CD4-positive, alpha-beta T cell treated with Interleukin-17A for 4 hours (primary cell): ENCODE measurements at regions not wholly inside any gene's neighbourhood (a gene's known extent, or its start where the extent isn't known, plus 50 kb on each side); places are given as distances from the start of the nearest gene placed in this dataset.
"Not testable (repeated sequence)": the region's sequence is repeated elsewhere in the genome, so short reads cannot be mapped to it uniquely, and the experiment has no call there.

Source experiments
- DNase-seq: peaks from one replicate; pipeline ENCODE4 v3.0.0-alpha.2; 2020; ENCODE audit warnings: mixed read lengths

DNA sequence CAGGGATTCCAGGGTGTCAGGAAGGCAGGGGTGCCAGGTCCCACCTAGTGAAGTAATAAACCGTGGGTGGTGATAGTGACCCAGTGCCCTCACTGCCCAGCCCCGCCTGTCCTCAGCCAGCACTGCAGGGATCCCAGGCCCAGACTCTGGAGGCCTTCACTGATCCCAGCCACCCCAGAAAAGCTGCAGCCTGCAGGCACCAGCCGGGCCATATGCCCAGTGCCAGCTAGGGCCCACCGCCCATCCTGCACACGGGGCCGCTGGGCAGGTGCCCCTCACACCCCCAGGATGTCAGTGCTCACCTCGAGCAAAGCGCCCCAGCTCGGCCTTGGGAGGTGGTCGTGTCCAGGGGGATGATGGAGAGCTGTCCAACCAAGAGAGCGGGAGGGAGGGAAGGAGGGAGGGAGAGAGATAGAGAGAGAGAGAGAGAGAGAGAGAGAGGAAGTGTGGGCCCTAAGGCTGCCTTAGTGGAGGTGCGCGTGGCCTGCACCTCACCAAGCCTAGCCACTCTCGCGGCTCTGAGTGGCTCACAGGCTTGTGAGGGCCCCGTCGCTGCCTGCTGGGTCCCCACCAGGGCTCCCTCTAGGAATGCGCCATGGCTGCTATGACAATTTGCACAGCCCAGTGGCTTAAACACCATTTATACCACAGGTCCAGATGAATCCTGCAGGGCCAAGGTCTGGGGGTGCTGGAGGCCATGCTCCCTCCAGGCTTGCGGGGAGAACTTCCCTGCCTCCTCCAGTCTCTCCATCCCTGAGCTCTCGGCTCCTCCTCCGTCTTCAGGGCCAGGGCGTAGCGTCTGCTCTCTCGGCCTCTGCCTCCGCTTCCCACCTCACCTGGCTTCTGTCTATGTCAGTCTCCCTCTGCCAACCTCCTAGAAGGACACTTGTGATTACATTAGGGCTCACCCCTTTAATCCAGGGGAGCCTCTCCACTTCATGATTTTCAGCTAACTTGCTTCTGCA lies 401.0 kb downstream of the TMEM121 start:
- no peak for DNase-seq

GRCh38 chr14:105928171-105929111 lies 402.1 kb downstream of the TMEM121 start:
- DNase-seq: not testable (repeated sequence)

DNA sequence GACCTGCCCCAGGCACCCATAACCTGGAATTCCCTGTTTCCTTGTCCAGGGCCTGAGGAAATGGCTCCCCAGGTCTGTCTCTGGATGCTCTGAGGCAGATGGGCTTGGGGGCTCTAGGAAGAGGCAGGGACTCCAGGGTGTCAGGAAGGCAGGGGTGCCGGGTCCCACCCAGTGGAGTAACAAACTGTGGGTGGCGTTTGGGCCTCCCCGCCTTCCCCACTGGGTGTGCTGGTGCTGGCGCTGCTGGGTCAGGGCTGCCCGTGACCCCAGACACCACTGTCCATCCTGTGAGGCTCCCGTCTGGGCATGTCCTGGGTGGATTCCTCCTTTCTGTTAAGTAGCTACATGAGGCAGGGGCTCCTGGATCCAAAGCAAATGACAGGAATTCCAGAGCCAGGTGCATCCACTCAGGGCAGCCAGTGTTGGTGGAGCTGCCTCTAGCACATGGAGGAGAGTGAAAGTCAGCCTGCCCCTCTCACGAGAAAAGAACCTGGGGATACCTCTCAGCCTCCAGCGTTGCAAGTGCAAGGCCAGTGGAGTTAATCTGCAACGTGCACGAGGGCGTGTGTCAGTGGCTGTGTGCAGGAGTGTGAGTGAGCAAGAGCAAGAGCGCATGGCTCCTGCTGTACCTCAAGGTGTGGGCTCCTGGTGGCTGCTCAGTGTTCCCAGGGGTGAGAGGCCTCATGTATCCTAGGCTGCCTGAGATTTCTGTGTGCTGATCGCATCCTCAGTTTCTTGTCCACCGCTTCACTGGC lies 403.1 kb downstream of the TMEM121 start:
- no peak for DNase-seq

GRCh38 chr14:105930572-105930971 lies 404.2 kb downstream of the TMEM121 start:
- DNase-seq: no peak

DNA sequence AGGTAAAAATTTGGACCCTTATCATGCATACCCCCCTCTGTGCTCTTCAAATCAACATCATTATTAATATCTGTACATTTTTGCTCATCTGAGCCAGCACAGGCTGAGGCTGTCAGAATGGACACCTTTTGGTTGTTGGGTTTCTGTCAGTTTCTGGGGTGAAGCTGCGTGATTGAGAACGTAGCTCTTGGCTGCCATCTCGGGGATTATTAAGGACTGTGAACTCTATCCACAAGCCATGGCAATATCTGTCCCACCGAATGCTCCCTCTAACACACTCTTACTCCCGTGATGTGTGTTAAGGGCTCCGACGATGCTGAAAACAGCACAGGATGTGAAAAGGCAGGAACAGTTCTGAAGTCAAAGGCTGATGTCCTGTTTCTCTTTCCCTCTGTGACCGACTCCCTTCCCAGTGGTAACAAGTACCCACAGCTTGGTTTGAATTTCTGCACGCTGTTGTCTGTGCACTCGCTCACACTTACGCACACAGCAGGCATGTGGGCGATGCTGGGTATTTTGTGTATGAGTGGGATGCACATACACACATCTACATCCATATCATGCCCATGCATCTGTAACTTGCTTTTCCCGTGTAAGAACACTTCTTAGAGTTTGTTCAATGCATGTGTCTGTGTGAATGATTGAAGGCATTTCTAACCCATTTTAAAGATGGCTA lies 405.6 kb downstream of the TMEM121 start:
- no peak for DNase-seq

DNA sequence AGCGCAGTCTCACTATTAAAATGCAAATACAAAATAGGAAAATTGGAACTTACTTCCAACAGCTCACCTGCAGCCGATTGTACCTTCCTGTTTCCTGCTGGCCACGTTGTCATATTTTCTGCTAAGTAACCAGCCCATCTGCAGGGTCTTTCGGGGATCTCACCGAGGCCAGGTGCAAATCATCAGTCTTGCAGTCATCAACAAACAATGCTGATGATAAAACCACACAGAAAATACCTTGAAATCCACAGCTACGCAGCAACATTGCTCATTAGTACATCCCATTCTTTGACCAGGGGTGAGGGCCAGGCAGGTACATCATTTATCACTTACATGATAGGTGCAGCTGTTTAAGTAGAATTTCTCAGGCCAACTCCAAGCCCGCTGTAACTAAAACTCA lies 406.9 kb downstream of the TMEM121 start:
- no peak for DNase-seq

DNA sequence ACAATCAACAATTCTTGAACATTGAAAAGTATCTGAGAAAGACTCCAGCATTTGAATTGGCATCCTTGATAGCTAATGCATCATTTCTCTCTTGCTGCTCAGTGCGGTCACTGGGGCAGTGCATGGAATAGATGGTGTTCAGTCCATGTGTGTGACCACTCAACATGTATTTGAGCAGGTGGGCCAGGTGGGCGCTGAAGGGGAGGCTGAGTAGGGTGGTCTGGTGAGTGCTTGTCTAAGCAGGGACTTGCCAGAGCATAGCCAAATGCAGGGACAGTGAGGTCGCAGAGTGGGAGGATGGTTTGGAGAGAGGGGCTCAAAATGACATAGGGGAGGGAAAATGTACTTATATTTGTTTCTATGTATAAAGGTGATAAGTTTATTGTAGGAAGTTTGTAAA lies 409.0 kb downstream of the TMEM121 start:
- DNase-seq: no peak

GRCh38 chr14:105937253-105938054 lies 411.1 kb downstream of the TMEM121 start:
- no peak for DNase-seq

DNA sequence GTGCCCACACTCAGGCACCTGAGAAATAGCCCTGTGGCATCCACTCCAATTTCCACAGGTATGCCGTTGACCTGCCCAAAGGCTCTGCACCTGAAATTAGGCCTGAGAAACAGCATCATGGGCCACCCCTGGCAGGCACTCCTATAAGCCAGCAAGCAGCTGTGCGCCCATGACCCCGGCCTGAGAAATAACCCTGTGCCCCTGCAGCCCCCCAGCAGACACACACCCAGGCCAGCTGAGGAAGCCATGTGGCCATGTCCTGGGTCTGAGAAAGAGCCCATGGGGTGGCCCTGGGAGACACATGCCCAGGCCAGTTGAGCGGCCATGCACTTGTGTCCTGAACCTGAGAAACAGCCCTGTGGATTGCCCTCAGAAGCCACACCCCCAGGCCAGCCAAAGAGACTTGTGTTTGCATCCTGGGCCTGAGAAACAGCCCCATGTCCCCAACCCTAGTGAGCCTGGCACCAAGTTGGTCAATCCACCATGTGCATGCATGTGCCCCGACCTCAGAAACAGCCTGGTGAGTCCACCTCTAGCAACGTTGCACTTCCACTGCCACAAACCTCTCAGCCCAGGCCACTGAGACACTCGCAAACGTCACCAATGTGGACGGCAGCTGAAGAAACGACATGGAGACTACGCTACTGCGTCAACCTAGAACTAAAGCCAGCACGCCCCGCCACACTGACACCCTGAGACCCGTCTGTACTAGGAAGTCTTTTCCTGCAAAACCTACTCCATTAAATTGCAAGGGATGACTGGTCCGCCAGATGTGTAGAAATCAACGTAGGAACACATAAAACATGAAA lies 411.9 kb downstream of the TMEM121 start:
- no peak for DNase-seq

DNA sequence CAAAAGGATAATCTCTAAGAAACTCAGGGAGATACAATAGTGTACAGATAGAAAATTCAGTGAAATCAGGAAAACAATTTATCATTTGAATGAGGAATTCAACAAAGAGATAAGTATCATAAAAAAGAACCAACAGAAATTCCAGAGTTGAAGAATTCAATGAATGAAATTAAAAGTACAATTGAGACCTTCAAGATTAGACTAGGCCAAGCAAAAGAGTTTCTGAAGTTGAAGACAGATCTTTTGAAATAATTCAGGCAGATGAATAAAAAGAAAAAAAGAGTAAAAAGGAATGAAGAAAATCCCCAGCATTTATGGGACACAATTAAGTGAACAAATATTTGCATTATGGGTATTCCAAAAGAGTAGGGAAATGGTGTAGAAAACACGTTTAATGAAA lies 412.6 kb downstream of the TMEM121 start:
- no peak for DNase-seq

- DNase-seq: no peak
These were observed 413.6 kb downstream of the TMEM121 start for GRCh38 chr14:105939810-105940508.

- no peak for DNase-seq
These were observed 414.3 kb downstream of the TMEM121 start for GRCh38 chr14:105940534-105941225.

DNA sequence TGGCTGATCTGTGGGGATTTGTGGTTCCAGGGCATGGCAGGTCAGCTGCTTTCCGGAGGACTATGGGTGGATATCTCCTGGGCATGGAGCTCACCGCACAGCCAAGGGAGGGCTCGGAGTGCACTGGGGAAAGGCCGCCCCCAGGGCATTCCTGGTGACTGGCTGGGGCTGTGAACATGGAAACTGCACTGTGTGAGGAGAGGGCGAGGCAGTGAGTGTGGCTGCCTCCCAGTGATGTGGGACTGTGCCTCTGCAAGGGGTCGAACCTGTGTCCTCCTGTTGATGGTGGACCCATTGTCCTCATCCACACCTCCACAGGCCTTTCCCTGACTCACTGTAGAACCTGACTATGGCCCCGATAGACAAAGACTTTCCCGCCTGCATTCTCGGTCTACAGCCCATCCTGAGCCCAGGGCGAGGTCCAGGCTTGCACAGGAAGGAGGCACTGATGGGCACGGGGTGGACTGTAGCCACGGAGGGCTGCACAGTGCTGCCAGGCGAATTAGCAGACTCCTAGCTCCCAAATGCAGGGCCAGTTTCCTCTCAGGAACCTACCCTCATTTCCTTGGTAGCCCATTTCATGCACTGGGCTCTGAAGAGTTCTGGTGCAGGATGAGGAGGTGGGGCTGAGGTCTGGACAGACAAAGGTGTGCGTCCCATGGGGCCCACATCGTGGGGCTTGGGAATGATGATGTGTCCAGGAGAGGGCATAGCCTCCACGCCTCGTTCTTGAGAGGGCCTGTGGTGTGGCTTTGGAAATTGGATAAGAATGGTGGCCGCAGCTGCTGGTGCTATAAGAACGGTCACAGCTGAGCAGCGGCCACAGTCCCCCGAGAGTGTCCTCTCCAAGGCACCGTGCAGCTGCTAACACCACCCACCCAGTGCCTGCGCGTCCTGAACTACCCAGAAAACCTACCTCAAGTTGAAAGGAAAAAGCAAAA lies 415.1 kb downstream of the TMEM121 start:
- DNase-seq: no peak

DNA sequence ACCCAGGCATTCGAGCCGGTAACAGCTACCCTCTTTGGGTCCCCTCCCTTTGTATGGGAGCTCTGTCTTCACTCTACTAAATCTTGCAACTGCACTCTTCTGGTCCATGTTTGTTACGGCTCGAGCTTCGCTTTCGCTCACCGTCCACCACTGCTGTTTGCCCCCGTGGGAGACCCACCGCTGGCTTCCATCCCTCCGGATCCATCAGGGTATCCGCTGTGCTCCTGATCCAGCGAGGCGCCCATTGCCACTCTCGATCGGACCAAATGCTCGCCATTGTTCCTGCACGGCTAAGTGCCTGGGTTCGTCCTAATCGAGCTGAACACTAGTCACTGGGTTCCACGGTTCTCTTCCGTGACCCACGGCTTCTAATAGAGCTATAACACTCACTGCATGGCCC lies 416.3 kb downstream of the TMEM121 start:
- not testable (repeated sequence) for DNase-seq

DNA sequence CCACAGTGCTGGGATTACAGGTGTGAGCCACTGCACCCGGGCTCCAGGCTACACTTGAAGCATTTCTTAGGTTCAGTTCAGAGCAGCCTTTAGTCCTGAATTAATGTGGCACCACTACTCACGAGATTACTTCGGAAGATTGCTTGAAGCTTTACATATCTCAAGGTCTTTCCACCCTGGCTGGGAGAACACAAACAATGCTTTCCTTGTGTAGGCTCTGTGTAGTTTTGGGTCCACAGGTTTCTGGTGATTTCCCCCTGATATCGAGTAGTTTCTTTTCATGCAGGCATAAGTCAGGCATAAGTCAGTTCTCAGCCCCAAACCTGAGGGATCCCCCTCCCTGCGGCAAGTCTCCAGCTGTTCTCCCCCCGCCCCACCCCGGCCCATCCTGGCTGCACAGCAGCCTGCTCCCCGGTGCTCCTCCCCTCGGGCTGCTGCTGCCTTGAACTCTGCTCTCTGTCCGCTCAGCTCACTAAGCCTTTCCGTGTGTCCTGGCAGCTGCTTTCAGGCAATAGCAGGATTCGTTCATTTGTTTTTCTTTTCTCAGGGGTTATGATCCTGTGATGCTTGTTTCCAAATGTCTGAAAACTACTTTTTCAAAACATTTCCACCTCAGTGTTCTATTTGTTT lies 417.7 kb downstream of the TMEM121 start:
- no peak for DNase-seq

DNA sequence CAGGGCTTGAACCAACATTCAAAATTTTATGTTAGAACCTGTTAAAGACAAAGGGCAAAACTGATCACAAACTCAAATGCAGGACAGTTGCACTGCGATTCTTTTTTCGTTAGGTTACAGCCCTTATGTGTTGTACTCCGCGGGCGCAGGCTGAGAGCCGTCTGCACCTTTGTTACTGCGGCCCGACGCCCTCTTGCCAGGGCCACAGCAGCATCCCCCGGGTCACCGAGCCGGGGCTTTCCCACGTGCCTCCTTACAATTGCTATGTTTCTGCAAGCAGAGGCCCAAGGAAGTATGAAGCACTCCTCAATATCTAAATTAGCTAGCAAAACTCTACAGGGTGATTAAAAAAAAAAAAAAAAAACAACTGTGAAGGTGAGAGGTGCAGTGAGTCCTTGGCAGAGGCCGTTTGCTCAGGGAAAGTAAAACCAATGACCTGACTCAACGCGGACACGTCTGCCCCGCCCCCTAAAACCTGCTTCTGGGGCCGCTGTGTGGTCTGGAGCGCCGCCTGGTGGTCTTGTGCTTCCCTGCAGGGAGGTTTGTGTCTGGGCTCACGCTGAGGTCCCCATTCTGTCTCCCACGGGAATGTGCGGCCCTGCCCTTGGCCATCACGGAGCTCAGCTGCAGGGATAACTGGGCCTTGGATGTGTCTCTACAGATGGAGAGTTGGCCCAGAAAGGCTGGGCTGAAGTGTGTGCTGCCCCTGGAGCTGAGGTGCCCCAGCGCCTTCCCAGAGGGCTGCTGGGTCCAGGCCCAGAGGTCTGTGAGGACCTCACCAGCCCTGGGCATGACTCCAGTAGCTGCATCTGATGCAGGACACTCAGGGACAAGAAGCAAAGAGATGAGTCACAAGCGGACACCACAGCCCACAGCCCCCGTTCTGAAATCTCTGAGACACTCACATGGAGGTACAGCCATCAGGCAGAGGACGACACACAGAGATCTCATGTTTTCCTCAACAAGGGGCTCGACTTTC lies 418.5 kb downstream of the TMEM121 start:
- DNase-seq: peak; percentile 85
